T-cell (primary cell): ENCODE measurements at regions not wholly inside any gene's neighbourhood (a gene's known extent, or its start where the extent isn't known, plus 50 kb on each side); places are given as distances from the start of the nearest gene placed in this dataset.

Experiments
- ATAC-seq, 4 experiments: fragments of 200-7000 bp in 3 of 4; fragments of 150-1000 bp in 1 of 4; cut with Tn5 transposase; replicated peaks in 1 of 4; 1 replicate in 3 of 4; 2 replicates in 1 of 4; pipeline ENCODE4 v1.10.0; 2021; ENCODE audit warnings: moderate library complexity in 3 of 4, mild to moderate bottlenecking in 2 of 4, moderate number of reproducible peaks in 1 of 4
- CTCF ChIA-PET, 2 donors: fragments of 300-600 bp; sonication (Branson Sonifier 250); formaldehyde crosslinking; loops; one replicate each; lab custom pipeline; 2022; ENCODE audit warnings: antibody characterized with exemption in 2 of 2; lab: Charles Lee
- POLR2A ChIA-PET, 2 donors: fragments of 300-600 bp; sonication (Branson Sonifier 250); formaldehyde crosslinking; loops; one replicate each; lab custom pipeline; 2022; ENCODE audit warnings: antibody characterized with exemption in 2 of 2; lab: Charles Lee
- DNase-seq, 35 experiments: peaks; one replicate each; pipeline versions ENCODE4 v3.0.0 to v3.0.0-alpha.2; 2013 to 2023
- H3K27ac ChIP-seq: one replicate; pipeline ENCODE4 v1.5.1; 2013; ENCODE audit warnings: low read length
- H3K27me3 ChIP-seq, 2 experiments: replicated peaks in 1 of 2; 1 replicate in 1 of 2; 2 replicates in 1 of 2; pipeline versions ENCODE4 v1.6.1 to v1.7.0; 2013; ENCODE audit warnings: low read length in 1 of 2, mixed read lengths in 1 of 2; ENCODE audit not compliant: control insufficient read depth in 2 of 2, insufficient read depth in 2 of 2; ENCODE audit errors: extremely low read depth in 1 of 2
- H3K36me3 ChIP-seq, 2 donors: 1 replicate in 1 of 2; 2 replicates in 1 of 2; pipeline versions ENCODE4 v1.6.1 to v1.7.0; 2013; ENCODE audit warnings: low read length in 1 of 2; ENCODE audit not compliant: control insufficient read depth in 2 of 2, insufficient read depth in 1 of 2; ENCODE audit errors: extremely low read depth in 1 of 2
- H3K4me1 ChIP-seq, 2 experiments: 1 replicate in 1 of 2; 2 replicates in 1 of 2; pipeline versions ENCODE4 v1.6.1 to v1.7.0; 2013; ENCODE audit warnings: low read length in 2 of 2, mixed read lengths in 1 of 2; ENCODE audit not compliant: insufficient read depth in 2 of 2, control insufficient read depth in 1 of 2; ENCODE audit errors: extremely low read depth in 1 of 2
- H3K4me3 ChIP-seq, 2 donors: 1 replicate in 1 of 2; 2 replicates in 1 of 2; pipeline versions ENCODE4 v1.5.1 to v1.7.0; 2013; ENCODE audit warnings: mild to moderate bottlenecking in 2 of 2, low read length in 1 of 2, moderate library complexity in 1 of 2; ENCODE audit not compliant: control insufficient read depth in 1 of 2; ENCODE audit errors: extremely low read depth in 1 of 2
- H3K9me3 ChIP-seq: 2 replicates; pipeline ENCODE4 v1.7.0; 2013
- H3K27ac Mint-ChIP-seq, 2 donors: one replicate each; pipeline ENCODE4 v1.8.0; 2020 to 2021; ENCODE audit warnings: mild to moderate bottlenecking in 2 of 2, mixed read lengths in 2 of 2
- H3K27me3 Mint-ChIP-seq, 2 donors: one replicate each; pipeline ENCODE4 v1.8.0; 2021 to 2022; ENCODE audit warnings: mixed read lengths in 2 of 2
- H3K36me3 Mint-ChIP-seq: one replicate; pipeline ENCODE4 v1.8.0; 2021; ENCODE audit warnings: mixed read lengths
- H3K4me1 Mint-ChIP-seq, 3 donors: one replicate each; pipeline ENCODE4 v1.8.0; 2020 to 2022; ENCODE audit warnings: mixed read lengths in 3 of 3, mild to moderate bottlenecking in 1 of 3
- H3K4me3 Mint-ChIP-seq, 3 donors: one replicate each; pipeline ENCODE4 v1.8.0; 2020 to 2022; ENCODE audit warnings: mild to moderate bottlenecking in 3 of 3, mixed read lengths in 3 of 3, moderate library complexity in 3 of 3
- H3K9me3 Mint-ChIP-seq, 3 donors: one replicate each; pipeline ENCODE4 v1.8.0; 2020 to 2022; ENCODE audit warnings: mixed read lengths in 3 of 3
- WGBS: methylation state at CpG from one replicate; pipeline ENCODE4 v1.1.5; 2013; ENCODE audit warnings: missing lambda C conversion rate; ENCODE audit not compliant: insufficient coverage; 5-methylcytosine and 5-hydroxymethylcytosine counted together

DNA sequence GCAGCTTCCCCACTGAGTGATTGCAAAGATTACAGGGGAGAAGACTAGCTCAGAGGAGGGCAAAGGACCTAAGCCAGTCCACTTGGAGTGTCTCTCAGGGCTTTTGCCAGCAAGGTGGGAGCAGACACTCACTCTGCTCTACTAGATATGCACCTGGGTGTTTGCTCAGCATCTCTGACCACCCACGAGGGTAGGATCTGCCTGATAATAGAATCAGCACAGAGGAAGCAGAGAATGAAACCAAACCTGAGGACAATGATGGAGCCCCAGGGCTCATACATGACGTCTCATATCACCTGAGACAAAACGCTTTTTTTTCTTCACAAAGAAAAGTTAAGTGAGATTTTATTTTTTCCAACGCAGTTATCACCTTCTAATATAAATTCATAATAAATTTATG is 79.4 kb downstream of the RRAGC start:
- peaks cover 51 to 53% of the 10 kb centered on the region in 2 donors for H3K27me3 Mint-ChIP-seq
- H3K4me3 ChIP-seq, result no peak overlapping the region
- peaks cover 3 to 19% of the 10 kb centered on the region in 2 experiments for H3K27me3 ChIP-seq
- H3K36me3 ChIP-seq, result no peaks in the 10 kb centered on the region
- no peaks in the 10 kb centered on the region for H3K9me3 Mint-ChIP-seq
- H3K9me3 ChIP-seq, result no peaks in the 10 kb centered on the region
- no peaks in the 10 kb centered on the region for H3K36me3 Mint-ChIP-seq
- H3K4me1 Mint-ChIP-seq, result no peaks in the 10 kb centered on the region
- WGBS, result no CpG with 5 or more reads among the region's 4 CpGs
- no peak overlapping the region for H3K27ac ChIP-seq
- DNase-seq, result no peak
- no peak for ATAC-seq
- ChIA-PET CTCF (interaction anchor here in 1 of 2 donors (0.6 kb wide), 1 partner anchor 100 kb away, joined by 3 read pairs; no protein-coding TSS in a partner anchor), POLR2A (no interaction called here)
- H3K27ac Mint-ChIP-seq, result no peak overlapping the region
- no peak overlapping the region for H3K4me3 Mint-ChIP-seq
- no peaks in the 10 kb centered on the region for H3K4me1 ChIP-seq

DNA sequence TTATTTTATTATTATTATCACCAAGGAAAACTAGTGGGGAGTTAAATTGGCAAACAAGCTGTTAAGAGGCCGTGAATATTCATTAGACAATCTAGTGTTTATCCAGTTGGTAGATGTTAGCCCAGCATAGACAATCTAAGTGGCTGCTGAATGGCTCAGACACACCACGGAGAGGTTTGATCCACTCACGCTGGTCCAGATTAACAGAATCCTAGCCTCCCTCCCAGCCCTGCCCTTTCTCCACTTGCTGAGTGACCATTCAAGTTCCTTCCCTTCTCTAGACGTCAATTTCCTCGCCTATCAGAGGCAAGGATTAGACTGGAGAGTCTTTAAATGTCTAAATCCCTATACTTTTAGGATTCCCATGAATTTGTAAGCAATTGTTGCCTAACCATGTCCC is 80.1 kb downstream of the RRAGC start:
- H3K36me3 ChIP-seq, result no peaks in the 10 kb centered on the region
- ChIA-PET CTCF (no interaction called here), POLR2A (no interaction called here)
- no peaks in the 10 kb centered on the region for H3K4me1 ChIP-seq
- Mint-ChIP-seq H3K4me3 (no peak overlapping the region), H3K4me1 (no peaks in the 10 kb centered on the region), H3K27me3 (peaks cover 47 to 50% of the 10 kb centered on the region in 2 donors), H3K9me3 (no peaks in the 10 kb centered on the region), H3K27ac (no peak overlapping the region), H3K36me3 (no peaks in the 10 kb centered on the region)
- no peak overlapping the region for H3K27ac ChIP-seq
- WGBS, result 83% methylated on average over 2 of the region's 5 CpGs
- DNase-seq (no peak), ATAC-seq (no peak)
- no peaks in the 10 kb centered on the region for H3K9me3 ChIP-seq
- no peak overlapping the region for H3K4me3 ChIP-seq
- peaks cover 3 to 21% of the 10 kb centered on the region in 2 experiments for H3K27me3 ChIP-seq

DNA sequence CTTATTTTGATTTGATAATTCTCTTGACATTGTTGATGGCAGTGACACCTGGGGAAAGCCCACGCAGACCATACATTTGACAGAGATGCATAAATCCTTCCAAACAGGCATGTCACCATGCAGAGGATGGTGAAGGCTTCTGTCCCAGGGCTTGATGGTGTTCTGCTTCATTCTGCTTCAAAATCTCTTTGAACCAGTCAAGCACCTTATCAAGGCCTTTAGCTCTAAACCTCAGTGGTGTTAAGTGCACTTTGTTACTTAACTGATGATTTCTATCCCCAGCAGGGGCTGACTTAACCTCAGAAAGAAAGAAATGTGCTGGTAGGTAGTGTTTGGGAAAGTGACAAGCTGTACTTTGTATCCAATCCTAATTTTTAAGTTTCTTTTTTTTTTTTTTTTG is 81.1 kb downstream of the RRAGC start:
- Mint-ChIP-seq H3K4me3 (no peak overlapping the region), H3K4me1 (no peaks in the 10 kb centered on the region), H3K27me3 (peaks cover 37 to 42% of the 10 kb centered on the region in 2 donors), H3K27ac (no peak overlapping the region), H3K36me3 (no peaks in the 10 kb centered on the region), H3K9me3 (no peaks in the 10 kb centered on the region)
- ChIA-PET CTCF (interaction anchor here in 1 of 2 donors (0.7 kb wide), 1 partner anchor 538 kb away, joined by 3 read pairs; no protein-coding TSS in a partner anchor), POLR2A (no interaction called here)
- no peak overlapping the region for H3K27ac ChIP-seq
- no peaks in the 10 kb centered on the region for H3K9me3 ChIP-seq
- DNase-seq (no peak), ATAC-seq (no peak)
- no CpG with 5 or more reads among the region's 1 CpG for WGBS
- no peak overlapping the region for H3K4me3 ChIP-seq
- peaks cover 3 to 17% of the 10 kb centered on the region in 2 experiments for H3K27me3 ChIP-seq
- no peaks in the 10 kb centered on the region for H3K4me1 ChIP-seq
- H3K36me3 ChIP-seq, result no peaks in the 10 kb centered on the region

DNA sequence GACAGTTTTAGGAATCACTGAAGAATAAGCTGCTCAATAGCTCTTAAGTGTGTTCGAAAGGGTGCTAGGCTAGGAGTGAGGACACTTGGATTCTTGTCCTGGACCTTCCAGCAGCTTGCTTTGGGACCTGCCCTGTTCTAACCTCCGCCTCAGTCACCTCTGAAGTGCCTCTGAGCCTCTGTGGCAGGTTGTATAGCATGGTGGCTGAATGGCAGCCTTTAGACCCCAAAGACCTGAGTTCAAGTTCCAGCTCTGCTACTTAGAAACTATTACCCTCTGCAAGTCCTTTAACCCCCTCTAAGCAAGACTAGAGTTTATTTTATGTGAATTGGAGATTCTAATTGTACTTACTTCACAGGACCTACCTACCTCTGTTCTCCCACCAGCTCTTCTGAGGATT is 81.5 kb downstream of the RRAGC start:
- POLR2A ChIA-PET, result no interaction called here
- Mint-ChIP-seq H3K27me3 (peaks cover 33 to 39% of the 10 kb centered on the region in 2 donors), H3K4me1 (no peaks in the 10 kb centered on the region), H3K4me3 (no peak overlapping the region), H3K27ac (no peak overlapping the region), H3K9me3 (no peaks in the 10 kb centered on the region), H3K36me3 (no peaks in the 10 kb centered on the region)
- peaks cover 2 to 18% of the 10 kb centered on the region in 2 experiments for H3K27me3 ChIP-seq
- no peak overlapping the region for H3K4me3 ChIP-seq
- CTCF ChIA-PET, result no interaction called here
- no peak overlapping the region for H3K27ac ChIP-seq
- no peaks in the 10 kb centered on the region for H3K4me1 ChIP-seq
- DNase-seq, result no peak
- no peaks in the 10 kb centered on the region for H3K9me3 ChIP-seq
- 67% methylated on average over 2 of the region's 2 CpGs for WGBS
- H3K36me3 ChIP-seq, result no peaks in the 10 kb centered on the region
- no peak for ATAC-seq

DNA sequence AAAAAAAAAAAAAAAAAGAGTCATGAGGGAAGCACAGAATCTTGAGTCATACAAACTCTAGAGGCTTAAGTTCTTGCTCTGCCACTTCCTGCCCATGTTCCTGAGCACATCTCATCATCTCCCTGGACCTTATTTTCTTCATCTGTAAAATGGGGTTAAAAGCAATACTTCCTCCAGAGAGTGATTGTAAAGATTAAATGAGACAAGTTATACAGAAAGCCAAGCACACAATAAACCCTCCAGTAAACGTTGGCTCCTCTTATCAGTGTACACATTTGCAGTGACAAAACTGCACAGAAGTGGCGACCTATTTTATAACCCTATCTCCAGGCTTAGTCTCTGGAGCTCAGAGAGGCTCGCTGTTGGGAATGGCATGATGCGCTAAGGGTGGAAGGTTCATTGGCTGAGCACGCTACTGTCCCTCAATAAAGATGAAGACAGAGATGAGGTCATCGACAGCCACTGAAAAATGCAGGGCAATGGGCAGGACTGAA is 82.1 kb downstream of the RRAGC start:
- Mint-ChIP-seq H3K36me3 (no peaks in the 10 kb centered on the region), H3K27ac (no peak overlapping the region), H3K9me3 (no peaks in the 10 kb centered on the region), H3K4me1 (no peaks in the 10 kb centered on the region), H3K4me3 (no peak overlapping the region), H3K27me3 (peaks cover 31 to 36% of the 10 kb centered on the region in 2 donors)
- POLR2A ChIA-PET, result no interaction called here
- Histone ChIP-seq H3K9me3 (no peaks in the 10 kb centered on the region), H3K4me1 (no peaks in the 10 kb centered on the region), H3K27ac (no peak overlapping the region), H3K36me3 (no peaks in the 10 kb centered on the region), H3K27me3 (peaks cover 0 to 20% of the 10 kb centered on the region in 2 experiments), H3K4me3 (no peak overlapping the region)
- CTCF ChIA-PET, result no interaction called here
- 87% methylated on average over 4 of the region's 6 CpGs for WGBS
- ATAC-seq (no peak), DNase-seq (no peak)

DNA sequence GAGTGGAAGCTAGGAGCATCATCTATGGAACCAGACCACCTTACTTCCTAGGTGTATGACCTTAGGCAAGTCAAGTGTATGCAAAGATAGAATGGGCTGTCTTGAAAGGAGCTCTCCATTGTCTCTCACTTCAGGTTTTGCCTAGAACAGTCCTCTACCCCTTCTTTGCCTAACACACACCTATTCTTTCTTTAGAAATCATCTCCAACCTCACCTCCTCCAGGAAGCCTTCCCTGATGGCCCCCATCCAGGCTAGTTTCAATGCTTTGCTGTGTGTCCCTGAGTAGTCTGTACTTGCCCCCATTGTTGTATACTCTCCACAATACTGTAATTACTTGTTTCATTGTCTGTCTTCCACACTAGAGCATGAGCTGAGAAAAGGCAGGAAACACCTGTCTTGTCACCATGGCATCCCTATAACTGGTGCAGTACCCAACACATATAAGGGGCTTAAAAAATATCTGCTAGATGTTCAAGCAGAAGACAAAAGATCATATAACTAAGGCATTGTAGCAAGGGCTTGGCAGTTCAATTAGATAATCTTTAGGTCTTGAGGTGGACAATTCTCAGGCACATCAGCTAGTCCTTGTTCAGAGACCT is 83.0 kb downstream of the RRAGC start:
- no peak overlapping the region for H3K27ac ChIP-seq
- H3K4me3 ChIP-seq, result no peak overlapping the region
- no peak overlapping the region for H3K27ac Mint-ChIP-seq
- H3K27me3 Mint-ChIP-seq, result peaks cover 27 to 31% of the 10 kb centered on the region in 2 donors
- no peak overlapping the region for H3K4me3 Mint-ChIP-seq
- no peaks in the 10 kb centered on the region for H3K36me3 ChIP-seq
- no peaks in the 10 kb centered on the region for H3K36me3 Mint-ChIP-seq
- H3K27me3 ChIP-seq, result peaks cover 0 to 26% of the 10 kb centered on the region in 2 experiments
- no peaks in the 10 kb centered on the region for H3K4me1 ChIP-seq
- H3K9me3 ChIP-seq, result no peaks in the 10 kb centered on the region
- no peaks in the 10 kb centered on the region for H3K9me3 Mint-ChIP-seq
- DNase-seq (no peak), ATAC-seq (no peak)
- CTCF ChIA-PET, result no interaction called here
- H3K4me1 Mint-ChIP-seq, result no peaks in the 10 kb centered on the region
- POLR2A ChIA-PET, result no interaction called here
